Esophagus squamous epithelium (tissue), 4 donors: ENCODE measurements at regions not wholly inside any gene's neighbourhood (a gene's known extent, or its start where the extent isn't known, plus 50 kb on each side); places are given as distances from the start of the nearest gene placed in this dataset.

Source experiments
- CTCF ChIP-seq, 6 experiments: fragments of 450-650 bp in 4 of 6; fragments of 200-600 bp in 2 of 6; sonication (generic) in 2 of 6; IDR thresholded peaks; one replicate each; pipeline ENCODE4 v1.5.1; 2016 to 2019; ENCODE audit warnings: antibody characterized with exemption in 6 of 6, mild to moderate bottlenecking in 4 of 6, moderate library complexity in 4 of 6
- POLR2A ChIP-seq, 4 donors: fragments of 450-650 bp; IDR thresholded peaks; one replicate each; pipeline ENCODE4 v1.6.1; 2017; ENCODE audit warnings: antibody characterized with exemption in 4 of 4, mild to moderate bottlenecking in 4 of 4, moderate library complexity in 3 of 4

GRCh38 chr7:50915621-50916020, 132.9 kb upstream of the GRB10 start:
- TF ChIP-seq CTCF (IDR thresholded peaks at IDR 0.05) (no peak), POLR2A (IDR thresholded peaks at IDR 0.05) (no peak)
